ENCODE measurements at regions not wholly inside any gene's neighbourhood (a gene's known extent, or its start where the extent isn't known, plus 50 kb on each side); places are given as distances from the start of the nearest gene placed in this dataset.
"Not testable (repeated sequence)": the region's sequence is repeated elsewhere in the genome, so short reads cannot be mapped to it uniquely, and the experiment has no call there.

DNA sequence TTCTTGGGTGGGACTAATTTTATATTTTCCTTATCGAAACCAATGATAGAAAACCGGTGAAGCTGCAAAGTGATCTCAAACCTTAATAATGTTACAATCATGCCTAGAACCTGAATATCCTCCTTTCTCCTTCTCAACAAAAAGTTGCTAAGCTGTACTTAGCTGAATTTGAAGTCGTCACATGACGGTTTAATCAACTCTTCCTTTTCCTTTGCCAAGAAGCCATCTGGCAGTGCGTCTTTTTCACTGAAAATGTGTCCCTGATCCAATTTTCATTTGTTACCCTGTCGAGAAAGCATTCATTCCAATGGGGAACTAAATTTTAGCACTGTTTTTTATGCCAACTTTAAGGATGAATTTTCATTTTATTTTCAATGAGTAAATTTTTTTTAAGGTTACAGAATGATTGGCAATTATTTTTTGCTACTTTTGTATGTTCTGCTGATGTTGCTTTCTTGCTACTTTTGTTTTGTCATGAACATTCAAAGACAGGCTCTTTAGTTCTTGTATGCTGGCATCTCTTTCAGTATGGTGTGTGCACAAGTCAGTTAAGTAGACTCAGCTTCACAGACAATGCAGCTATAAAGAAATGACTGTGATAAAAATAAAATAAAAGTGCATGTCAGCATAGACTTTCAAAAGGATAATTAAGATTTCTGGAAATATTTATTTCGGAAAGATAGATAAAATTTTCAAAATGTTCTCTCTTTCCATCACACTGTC, 980.0 kb downstream of the DNAJB9 start:
- no peaks in the 10 kb centered on the region for H3K27me3 ChIP-seq (replicated peaks)
- in situ Hi-C loops (cut with HindIII; ENCODE audit: low pct_ligation_motif_present, low sequenced_read_pairs), result no loop called here
- no peaks in the 10 kb centered on the region for H3K36me3 ChIP-seq (replicated peaks)
- DNase-seq, result no peak
- TF ChIP-seq, protein P1, sequence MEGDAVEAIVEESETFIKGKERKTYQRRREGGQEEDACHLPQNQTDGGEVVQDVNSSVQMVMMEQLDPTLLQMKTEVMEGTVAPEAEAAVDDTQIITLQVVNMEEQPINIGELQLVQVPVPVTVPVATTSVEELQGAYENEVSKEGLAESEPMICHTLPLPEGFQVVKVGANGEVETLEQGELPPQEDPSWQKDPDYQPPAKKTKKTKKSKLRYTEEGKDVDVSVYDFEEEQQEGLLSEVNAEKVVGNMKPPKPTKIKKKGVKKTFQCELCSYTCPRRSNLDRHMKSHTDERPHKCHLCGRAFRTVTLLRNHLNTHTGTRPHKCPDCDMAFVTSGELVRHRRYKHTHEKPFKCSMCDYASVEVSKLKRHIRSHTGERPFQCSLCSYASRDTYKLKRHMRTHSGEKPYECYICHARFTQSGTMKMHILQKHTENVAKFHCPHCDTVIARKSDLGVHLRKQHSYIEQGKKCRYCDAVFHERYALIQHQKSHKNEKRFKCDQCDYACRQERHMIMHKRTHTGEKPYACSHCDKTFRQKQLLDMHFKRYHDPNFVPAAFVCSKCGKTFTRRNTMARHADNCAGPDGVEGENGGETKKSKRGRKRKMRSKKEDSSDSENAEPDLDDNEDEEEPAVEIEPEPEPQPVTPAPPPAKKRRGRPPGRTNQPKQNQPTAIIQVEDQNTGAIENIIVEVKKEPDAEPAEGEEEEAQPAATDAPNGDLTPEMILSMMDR (IDR thresholded peaks at IDR 0.05; ENCODE audit: low read depth, low read length, missing control alignments), result no peak
- H3K4me3 ChIP-seq (ENCODE audit: low read depth, low read length), result no peak overlapping the region
- no peak overlapping the region for H3K27ac ChIP-seq

DNA sequence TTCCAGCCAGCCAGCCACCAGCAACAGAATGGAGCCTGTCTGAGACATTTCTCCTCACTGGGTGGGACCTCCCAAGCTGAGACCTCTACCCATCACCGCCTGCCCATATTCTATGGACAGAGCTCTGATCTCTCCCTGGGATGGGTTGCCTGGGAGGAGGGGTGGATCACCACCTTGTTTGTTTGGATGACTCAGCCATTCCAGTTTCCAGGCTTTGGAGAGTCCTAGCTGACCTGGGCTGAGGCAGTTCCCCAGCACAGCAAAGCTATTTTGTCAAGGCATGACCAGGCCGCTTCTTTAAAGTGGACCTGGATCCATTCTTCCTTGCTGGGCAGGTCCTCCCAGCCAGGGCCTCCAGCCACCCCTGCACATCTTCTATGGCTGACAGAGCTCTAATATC, 982.3 kb downstream of the DNAJB9 start:
- DNase-seq, result no peak
- Histone ChIP-seq H3K27ac (no peak overlapping the region), H3K27me3 (replicated peaks) (no peaks in the 10 kb centered on the region), H3K36me3 (replicated peaks) (no peaks in the 10 kb centered on the region), H3K4me3 (ENCODE audit: low read depth, low read length) (no peak overlapping the region)
- in situ Hi-C loops (cut with HindIII; ENCODE audit: low pct_ligation_motif_present, low sequenced_read_pairs), result no loop called here
- TF ChIP-seq, protein P1 (IDR thresholded peaks at IDR 0.05; ENCODE audit: low read depth, low read length, missing control alignments), result no peak

DNA sequence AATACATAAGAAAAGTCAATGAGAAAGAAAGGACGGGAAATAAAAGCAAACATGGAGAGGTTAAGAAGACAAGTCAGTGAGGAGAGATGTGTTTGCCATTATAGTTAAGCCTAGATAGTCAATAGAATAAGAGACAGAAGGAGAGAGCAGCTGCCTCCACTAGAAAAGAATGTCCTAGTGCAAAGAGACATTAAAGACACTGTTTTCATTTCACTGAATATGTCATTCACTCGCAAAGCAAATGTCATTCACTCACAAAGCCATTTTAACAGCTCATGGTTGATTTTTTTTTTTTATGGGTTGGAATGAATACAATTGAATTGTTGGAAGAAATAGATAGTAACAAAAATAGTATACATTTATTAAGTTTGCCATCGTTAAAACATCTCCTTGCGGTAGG, 1007.6 kb downstream of the DNAJB9 start:
- no peaks in the 10 kb centered on the region for H3K27me3 ChIP-seq (replicated peaks)
- TF ChIP-seq, protein P1 (IDR thresholded peaks at IDR 0.05; ENCODE audit: low read depth, low read length, missing control alignments), result no peak
- no peak overlapping the region for H3K4me3 ChIP-seq (ENCODE audit: low read depth, low read length)
- no peaks in the 10 kb centered on the region for H3K36me3 ChIP-seq (replicated peaks)
- no peak overlapping the region for H3K27ac ChIP-seq
- no peak for DNase-seq
- in situ Hi-C loops (cut with HindIII; ENCODE audit: low pct_ligation_motif_present, low sequenced_read_pairs), result no loop called here

DNA sequence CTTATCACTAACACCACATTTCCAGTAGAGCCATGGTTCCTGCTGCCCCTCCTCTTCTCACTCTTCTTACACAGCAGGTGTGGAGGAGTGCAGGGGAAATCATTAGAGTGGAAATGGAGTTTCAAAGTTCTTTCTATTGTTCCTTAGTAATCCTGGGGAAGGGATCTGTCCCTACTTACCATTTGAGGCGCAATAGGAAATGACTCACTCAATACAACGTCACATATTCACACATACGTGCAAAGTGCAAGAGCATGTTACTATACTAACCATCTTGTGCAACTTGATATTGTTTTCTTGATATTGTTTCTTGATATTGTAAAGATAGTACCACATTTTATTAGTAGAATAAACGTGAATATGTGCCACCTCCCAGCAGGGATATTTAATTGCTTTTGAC, 1010.2 kb downstream of the DNAJB9 start:
- in situ Hi-C loops (cut with HindIII; ENCODE audit: low pct_ligation_motif_present, low sequenced_read_pairs), result no loop called here
- no peak for DNase-seq
- Histone ChIP-seq H3K27ac (no peak overlapping the region), H3K27me3 (replicated peaks) (no peaks in the 10 kb centered on the region), H3K4me3 (ENCODE audit: low read depth, low read length) (no peak overlapping the region), H3K36me3 (replicated peaks) (no peaks in the 10 kb centered on the region)
- TF ChIP-seq, protein P1 (IDR thresholded peaks at IDR 0.05; ENCODE audit: low read depth, low read length, missing control alignments), result no peak

DNA sequence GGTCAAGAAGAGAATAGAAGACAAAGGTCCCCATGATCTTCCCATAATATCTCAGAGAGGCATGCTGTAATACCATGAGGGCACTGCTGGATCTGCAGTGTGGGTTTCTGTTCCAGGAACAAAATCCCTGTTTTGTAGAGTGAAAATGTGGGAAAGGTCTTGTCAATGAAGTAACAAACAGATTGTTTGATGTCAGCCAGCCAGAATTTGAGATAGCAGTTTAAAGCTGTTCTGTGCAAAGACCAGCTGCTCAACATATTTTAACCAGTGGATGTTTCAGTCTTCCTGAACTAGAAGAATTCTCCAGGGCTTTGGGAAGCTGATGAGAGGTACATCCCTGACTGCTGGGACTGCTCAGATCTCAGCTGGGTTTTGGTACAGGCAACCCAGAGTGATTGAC, 1012.5 kb downstream of the DNAJB9 start:
- no peak overlapping the region for H3K4me3 ChIP-seq (ENCODE audit: low read depth, low read length)
- H3K36me3 ChIP-seq (replicated peaks), result no peaks in the 10 kb centered on the region
- in situ Hi-C loops (cut with HindIII; ENCODE audit: low pct_ligation_motif_present, low sequenced_read_pairs), result no loop called here
- no peak overlapping the region for H3K27ac ChIP-seq
- H3K27me3 ChIP-seq (replicated peaks), result no peaks in the 10 kb centered on the region
- DNase-seq, result no peak
- TF ChIP-seq, protein P1 (IDR thresholded peaks at IDR 0.05; ENCODE audit: low read depth, low read length, missing control alignments), result no peak

DNA sequence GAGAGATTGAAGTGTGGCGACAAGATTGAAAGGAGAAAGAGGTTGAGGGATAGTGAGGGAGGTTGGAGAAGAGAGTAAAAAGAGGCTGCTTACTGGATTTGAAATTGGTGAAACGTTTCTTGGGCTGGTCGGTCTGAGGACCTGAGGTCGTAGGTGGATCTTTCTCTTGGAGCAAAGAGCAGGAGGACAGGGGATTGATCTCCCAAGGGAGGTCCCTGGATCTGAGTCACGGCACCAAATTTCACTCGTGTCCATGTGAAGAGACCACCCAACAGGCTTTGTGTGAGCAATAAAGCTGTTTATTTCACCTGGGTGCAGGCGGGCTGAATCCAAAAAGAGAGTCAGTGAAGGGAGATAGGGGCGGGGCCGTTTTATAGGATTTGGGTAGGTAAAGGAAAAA, 1027.3 kb downstream of the DNAJB9 start:
- DNase-seq; H3K27me3 ChIP-seq (replicated peaks); H3K4me3 ChIP-seq (ENCODE audit: low read depth, low read length); H3K36me3 ChIP-seq (replicated peaks); H3K27ac ChIP-seq; in situ Hi-C loops (cut with HindIII; ENCODE audit: low pct_ligation_motif_present, low sequenced_read_pairs): not testable (repeated sequence)
